HT-29 (cell line): ENCODE measurements at regions not wholly inside any gene's neighbourhood (a gene's known extent, or its start where the extent isn't known, plus 50 kb on each side); places are given as distances from the start of the nearest gene placed in this dataset.

ENCODE experiments used
- DNase-seq: peaks from one replicate; pipeline ENCODE4 v3.0.0-alpha.2; 2015; ENCODE audit warnings: low spot score

DNA sequence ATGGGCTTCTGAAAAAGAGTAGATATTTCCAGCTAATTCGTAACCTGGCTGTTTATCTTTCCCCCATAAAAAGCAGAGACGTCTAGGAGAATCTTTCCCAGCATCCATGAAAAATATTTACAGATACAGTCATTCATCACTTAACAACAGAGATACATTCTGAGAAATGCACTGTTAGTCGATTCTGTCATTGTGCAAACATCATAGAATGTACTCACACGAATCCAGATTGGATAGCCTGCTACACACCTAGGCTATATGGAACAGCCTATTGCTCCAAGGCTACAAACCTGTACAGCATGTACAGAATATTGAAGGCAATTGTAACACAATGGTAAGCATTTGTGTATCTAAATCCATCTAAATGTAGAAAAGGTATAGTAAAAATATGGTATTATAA, 530.2 kb upstream of the NBEA start:
- DNase-seq = no peak

- DNase-seq = no peak
Observed at GRCh38 chr13:34412295-34412694, 529.8 kb upstream of the NBEA start.

DNA sequence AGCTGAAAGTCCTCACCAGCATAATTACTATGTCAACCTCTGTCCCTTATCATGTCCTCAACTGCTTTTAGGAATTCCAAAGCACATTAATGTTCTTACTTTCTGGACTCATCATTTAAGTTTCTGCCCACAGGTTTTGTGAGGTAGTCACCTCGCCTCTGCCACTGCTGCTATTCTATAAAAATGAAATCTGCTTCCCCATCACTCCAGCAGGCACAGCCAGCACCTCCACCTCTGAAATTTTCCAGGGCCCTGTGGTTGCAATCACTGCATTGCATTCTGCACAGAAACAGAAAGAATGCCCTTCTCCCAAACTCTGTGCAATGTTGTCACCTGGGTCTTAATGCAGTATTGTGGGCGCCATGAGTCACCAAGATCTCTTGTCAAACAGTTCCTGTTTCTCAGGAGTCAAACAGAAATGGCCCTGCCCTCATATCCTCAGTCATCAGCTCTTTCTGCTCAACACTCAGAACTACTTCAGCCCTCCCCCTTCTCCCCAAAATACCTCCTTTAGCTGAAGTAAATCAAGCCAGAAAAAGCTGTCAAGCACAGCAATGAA, 529.2 kb upstream of the NBEA start:
- DNase-seq = peak; percentile 19

GRCh38 chr13:34413538-34414210, 528.4 kb upstream of the NBEA start:
- no peak for DNase-seq

GRCh38 chr13:34414616-34415015, 527.5 kb upstream of the NBEA start:
- DNase-seq = no peak

- no peak for DNase-seq
Observed at GRCh38 chr13:34416971-34417380, 525.1 kb upstream of the NBEA start.

- DNase-seq = no peak
Observed at GRCh38 chr13:34417896-34418295, 524.2 kb upstream of the NBEA start.

DNA sequence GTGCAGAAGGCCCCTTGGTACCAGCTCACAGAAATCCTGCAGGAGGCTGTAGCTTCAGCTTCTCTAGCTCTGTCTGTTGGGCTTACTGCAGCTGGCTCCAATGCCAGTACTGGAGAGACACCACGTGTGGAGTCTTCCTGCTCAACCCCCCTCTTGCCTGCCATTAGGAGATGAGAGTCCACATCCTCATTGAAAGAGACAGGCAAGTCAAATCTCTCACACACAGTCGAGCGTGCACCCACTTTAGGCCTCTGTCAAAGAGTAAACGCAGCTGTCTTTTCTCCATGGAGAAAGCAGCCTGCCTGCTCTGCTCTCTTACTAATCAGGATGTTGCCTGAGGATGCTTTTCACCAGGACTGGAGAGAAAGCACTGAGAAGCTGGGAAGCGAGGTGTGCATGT, 523.0 kb upstream of the NBEA start:
- DNase-seq = no peak

GRCh38 chr13:34419755-34420154, 522.3 kb upstream of the NBEA start:
- no peak for DNase-seq

GRCh38 chr13:34420702-34421346, 521.2 kb upstream of the NBEA start:
- DNase-seq = no peak

- DNase-seq = peak; percentile 43
Observed at GRCh38 chr13:34421347-34421719, 520.7 kb upstream of the NBEA start.

- DNase-seq = no peak
Observed at GRCh38 chr13:34421858-34422475, 520.1 kb upstream of the NBEA start.

DNA sequence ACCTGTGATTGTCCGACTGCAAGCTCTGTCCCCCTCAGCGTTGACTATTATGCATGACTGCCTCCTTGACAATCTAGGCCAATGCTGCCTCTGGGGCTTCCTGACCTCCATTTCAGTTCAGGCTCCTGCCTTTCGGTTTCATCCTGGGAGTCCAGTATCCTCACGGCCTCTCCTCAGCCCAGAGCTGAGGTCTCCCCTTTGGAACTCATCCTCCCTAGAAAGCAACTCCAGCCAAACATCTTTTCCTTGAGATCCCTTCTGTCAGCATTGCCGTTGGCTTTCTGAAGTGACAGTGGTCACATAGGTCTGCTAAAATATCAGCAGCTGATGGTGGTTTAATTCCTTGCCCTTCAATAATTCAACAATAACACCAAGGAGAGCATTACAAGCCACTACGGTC, 519.1 kb upstream of the NBEA start:
- no peak for DNase-seq

GRCh38 chr13:34425327-34425949, 516.6 kb upstream of the NBEA start:
- no peak for DNase-seq

DNA sequence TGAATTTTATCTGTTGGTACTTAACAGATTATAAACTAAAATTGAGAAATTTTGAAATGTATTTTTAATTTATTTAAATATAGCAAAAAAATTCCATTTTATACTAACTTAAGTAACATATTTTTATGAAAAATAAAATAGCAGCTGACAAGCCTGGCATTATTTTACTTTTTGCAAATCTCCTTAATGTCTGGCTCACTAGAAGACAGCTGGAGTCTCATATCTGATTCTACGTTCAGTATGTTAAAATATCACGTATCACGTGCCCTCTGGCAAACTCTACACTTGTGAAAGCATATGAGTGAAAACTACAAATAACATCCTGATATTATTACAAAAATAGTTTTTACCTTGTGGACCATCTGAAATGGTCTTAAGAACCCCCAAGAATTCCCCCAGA, 513.2 kb upstream of the NBEA start:
- no peak for DNase-seq

DNA sequence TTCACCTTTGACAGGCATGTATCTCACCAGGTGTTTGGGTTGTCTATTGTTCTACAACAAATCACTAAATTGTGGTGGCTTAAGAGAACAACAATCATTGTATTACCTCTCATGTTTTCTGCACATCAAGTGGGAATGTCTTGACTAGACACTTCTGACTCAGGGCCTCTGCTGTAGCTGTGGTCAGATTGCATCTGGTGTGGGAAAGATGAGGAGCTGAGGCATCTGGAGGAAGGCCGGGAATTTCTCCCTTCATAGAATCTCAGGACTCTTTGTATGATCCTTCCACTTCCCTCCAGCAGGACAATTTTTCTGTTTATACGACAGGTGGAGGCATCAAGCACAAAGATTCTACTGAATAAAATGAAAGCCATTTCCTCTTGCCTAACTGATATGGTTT, 511.8 kb upstream of the NBEA start:
- no peak for DNase-seq

- DNase-seq = no peak
Observed at GRCh38 chr13:34431827-34432581, 510.1 kb upstream of the NBEA start.

GRCh38 chr13:34435338-34435737, 506.7 kb upstream of the NBEA start:
- DNase-seq = no peak

GRCh38 chr13:34437873-34438272, 504.2 kb upstream of the NBEA start:
- DNase-seq = no peak

DNA sequence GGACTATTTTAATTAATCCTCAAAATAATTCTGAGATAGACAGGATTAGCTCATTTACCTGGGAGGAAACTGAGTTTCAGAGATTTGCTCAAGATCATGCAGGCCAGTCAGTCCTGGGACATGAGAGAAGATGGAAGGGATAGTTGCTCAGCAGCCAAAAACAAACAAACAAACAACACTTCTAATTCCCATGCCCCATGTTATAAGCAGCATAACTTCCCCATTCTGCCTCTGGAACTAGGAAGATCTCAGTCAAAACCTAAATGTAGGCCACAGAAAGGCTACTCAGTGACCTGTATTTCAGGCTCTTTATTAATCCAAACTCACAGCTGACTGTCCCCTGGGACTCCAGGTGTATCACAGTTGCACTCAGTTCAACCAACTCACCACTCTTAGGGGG, 489.2 kb upstream of the NBEA start:
- DNase-seq = no peak
